ENCODE measurements at regions not wholly inside any gene's neighbourhood (a gene's known extent, or its start where the extent isn't known, plus 50 kb on each side); places are given as distances from the start of the nearest gene placed in this dataset.

GRCh38 chr2:8455236-8456150, 226.4 kb upstream of the ID2 start:
- no peak for DNase-seq

GRCh38 chr2:8456151-8457091, 225.4 kb upstream of the ID2 start:
- no peak for DNase-seq

GRCh38 chr2:8457092-8457481, 224.8 kb upstream of the ID2 start:
- DNase-seq: no peak

- DNase-seq: no peak
These were observed 224.0 kb upstream of the ID2 start for GRCh38 chr2:8457699-8458502.

- no peak for DNase-seq
These were observed 223.1 kb upstream of the ID2 start for GRCh38 chr2:8458503-8459459.

- DNase-seq: no peak
These were observed 222.4 kb upstream of the ID2 start for GRCh38 chr2:8459474-8459873.

- no peak for DNase-seq
These were observed 220.5 kb upstream of the ID2 start for GRCh38 chr2:8461341-8461740.

- DNase-seq: no peak
These were observed 219.6 kb upstream of the ID2 start for GRCh38 chr2:8462280-8462679.

- DNase-seq: no peak
These were observed 218.8 kb upstream of the ID2 start for GRCh38 chr2:8462899-8463648.

GRCh38 chr2:8465560-8465959, 216.3 kb upstream of the ID2 start:
- DNase-seq: no peak

GRCh38 chr2:8469709-8470493, 212.0 kb upstream of the ID2 start:
- no peak for DNase-seq

GRCh38 chr2:8472545-8473323, 209.1 kb upstream of the ID2 start:
- DNase-seq: no peak

GRCh38 chr2:8475349-8476031, 206.4 kb upstream of the ID2 start:
- no peak for DNase-seq

GRCh38 chr2:8477552-8478470, 204.0 kb upstream of the ID2 start:
- DNase-seq: no peak

- DNase-seq: no peak
These were observed 203.4 kb upstream of the ID2 start for GRCh38 chr2:8478471-8478793.

- no peak for DNase-seq
These were observed 202.6 kb upstream of the ID2 start for GRCh38 chr2:8479298-8479697.

GRCh38 chr2:8480915-8481314, 200.9 kb upstream of the ID2 start:
- DNase-seq: no peak

Data from left kidney (tissue), 1 donor.